MCF 10A (cell line): ENCODE measurements at regions not wholly inside any gene's neighbourhood (a gene's known extent, or its start where the extent isn't known, plus 50 kb on each side); places are given as distances from the start of the nearest gene placed in this dataset.

Source experiments
- BruUV-seq: library from RNA; stranded (reverse); fragments of 400-500 nt; replicated peaks from 2 replicates; lab custom pipeline; 2021; lab: Mats Ljungman, UMichigan
- CTCF ChIA-PET: fragments of 300-600 bp; sonication (Branson Sonifier 250); formaldehyde crosslinking; extraction: SDS; loops from one replicate; lab custom pipeline; 2021; ENCODE audit warnings: antibody characterized with exemption, inconsistent platforms; lab: Yijun Ruan, JAX
- POLR2A ChIA-PET: fragments of 300-600, 350-650 bp; sonication (Branson Sonifier 250); formaldehyde crosslinking; extraction: SDS; loops from one replicate; lab custom pipeline; 2020; ENCODE audit warnings: antibody characterized with exemption, inconsistent platforms; lab: Yijun Ruan, JAX
- DNase-seq: peaks from one replicate; pipeline ENCODE4 v3.0.0-alpha.2; 2018; ENCODE audit not compliant: unreplicated experiment
- H3K27ac Mint-ChIP-seq: one replicate; pipeline ENCODE4 v1.8.0; 2022; ENCODE audit warnings: mild to moderate bottlenecking, low read depth, mixed read lengths; ENCODE audit not compliant: unreplicated experiment
- H3K27me3 Mint-ChIP-seq: one replicate; pipeline ENCODE4 v1.8.0; 2022; ENCODE audit warnings: mixed read lengths; ENCODE audit not compliant: insufficient read depth, unreplicated experiment
- H3K36me3 Mint-ChIP-seq: one replicate; pipeline ENCODE4 v1.8.0; 2022; ENCODE audit warnings: mild to moderate bottlenecking, moderate library complexity, mixed read lengths; ENCODE audit not compliant: insufficient read depth, unreplicated experiment
- H3K4me1 Mint-ChIP-seq: one replicate; pipeline ENCODE4 v1.8.0; 2022; ENCODE audit warnings: mixed read lengths; ENCODE audit not compliant: insufficient read depth, unreplicated experiment
- H3K4me3 Mint-ChIP-seq: one replicate; pipeline ENCODE4 v1.8.0; 2022; ENCODE audit warnings: mild to moderate bottlenecking, moderate library complexity, mixed read lengths; ENCODE audit not compliant: unreplicated experiment
- H3K9me3 Mint-ChIP-seq: one replicate; pipeline ENCODE4 v1.8.0; 2022; ENCODE audit warnings: mixed read lengths; ENCODE audit not compliant: unreplicated experiment
- intact Hi-C: fragments of 100-400 bp; cut with micrococcal nuclease; formaldehyde crosslinking; loops from 2 replicates; pipeline ENCODE4 v1.14.1; 2022
- TF ChIP-seq, protein P1 (sequence below): fragments of 200-600 bp; IDR thresholded peaks from one replicate; pipeline ENCODE4 v1.8.0; 2022; ENCODE audit warnings: antibody characterized with exemption, mild to moderate bottlenecking; ENCODE audit not compliant: unreplicated experiment

DNA sequence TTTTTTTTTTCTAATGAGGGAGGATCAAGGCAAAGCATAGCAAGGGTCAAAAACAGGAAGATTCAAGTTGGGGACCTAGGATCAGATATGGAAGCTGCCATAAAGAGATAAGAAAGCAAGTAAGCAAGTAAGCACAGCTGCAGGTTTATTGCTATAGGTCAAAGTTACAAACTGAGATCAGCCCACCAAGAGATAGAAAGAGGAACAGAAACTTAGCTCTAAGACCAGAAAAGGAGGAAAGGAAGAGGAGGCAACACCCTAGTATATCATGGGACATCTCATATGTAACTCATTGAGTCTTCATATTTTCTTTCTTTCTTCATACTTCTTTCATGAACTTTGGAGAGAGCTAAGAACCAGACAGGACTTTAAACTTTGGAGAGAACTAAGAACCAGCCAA, 295.9 kb upstream of the CRIM1 start:
- CTCF ChIA-PET, result interaction anchor here (0.6 to 0.7 kb wide), 2 partner anchors 317 to 341 kb away, joined by 3 read pairs; no protein-coding TSS in a partner anchor
- TF ChIP-seq, protein P1, sequence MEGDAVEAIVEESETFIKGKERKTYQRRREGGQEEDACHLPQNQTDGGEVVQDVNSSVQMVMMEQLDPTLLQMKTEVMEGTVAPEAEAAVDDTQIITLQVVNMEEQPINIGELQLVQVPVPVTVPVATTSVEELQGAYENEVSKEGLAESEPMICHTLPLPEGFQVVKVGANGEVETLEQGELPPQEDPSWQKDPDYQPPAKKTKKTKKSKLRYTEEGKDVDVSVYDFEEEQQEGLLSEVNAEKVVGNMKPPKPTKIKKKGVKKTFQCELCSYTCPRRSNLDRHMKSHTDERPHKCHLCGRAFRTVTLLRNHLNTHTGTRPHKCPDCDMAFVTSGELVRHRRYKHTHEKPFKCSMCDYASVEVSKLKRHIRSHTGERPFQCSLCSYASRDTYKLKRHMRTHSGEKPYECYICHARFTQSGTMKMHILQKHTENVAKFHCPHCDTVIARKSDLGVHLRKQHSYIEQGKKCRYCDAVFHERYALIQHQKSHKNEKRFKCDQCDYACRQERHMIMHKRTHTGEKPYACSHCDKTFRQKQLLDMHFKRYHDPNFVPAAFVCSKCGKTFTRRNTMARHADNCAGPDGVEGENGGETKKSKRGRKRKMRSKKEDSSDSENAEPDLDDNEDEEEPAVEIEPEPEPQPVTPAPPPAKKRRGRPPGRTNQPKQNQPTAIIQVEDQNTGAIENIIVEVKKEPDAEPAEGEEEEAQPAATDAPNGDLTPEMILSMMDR, result no peak
- H3K4me1 Mint-ChIP-seq, result no peaks in the 10 kb centered on the region

DNA sequence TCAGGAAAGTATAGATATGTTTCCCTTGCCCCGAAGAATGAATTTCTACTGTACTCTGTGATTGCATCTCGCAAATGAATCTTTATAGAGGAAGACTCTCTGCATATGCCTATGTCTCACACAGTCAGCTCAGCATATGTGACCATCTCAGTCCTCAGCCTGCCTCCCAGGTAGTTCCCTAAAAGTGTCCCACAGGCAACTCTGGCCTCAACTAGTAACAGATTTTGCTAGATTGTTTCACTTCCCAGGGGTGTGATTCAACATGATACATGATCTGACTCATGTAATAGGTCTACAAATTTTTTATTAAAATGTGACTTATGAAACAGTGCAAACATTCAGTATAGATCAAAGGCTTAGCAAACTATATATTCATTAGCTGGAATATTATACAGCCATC, 296.6 kb upstream of the CRIM1 start:
- peaks cover 29% of the 10 kb centered on the region for H3K27me3 Mint-ChIP-seq
- DNase-seq, result no peak
- H3K9me3 Mint-ChIP-seq, result peaks cover 7% of the 10 kb centered on the region
- H3K36me3 Mint-ChIP-seq, result no peaks in the 10 kb centered on the region
- POLR2A ChIA-PET, result no interaction called here
- CTCF ChIA-PET, result interaction anchor here (0.5 to 0.6 kb wide), 2 partner anchors 130 to 879 kb away, joined by 3 to 7 read pairs; no protein-coding TSS in a partner anchor
- no peak overlapping the region for H3K4me3 Mint-ChIP-seq
- no peaks in the 10 kb centered on the region for H3K4me1 Mint-ChIP-seq
- TF ChIP-seq, protein P1, result no peak
- no peak overlapping the region for H3K27ac Mint-ChIP-seq
- BruUV-seq, result no TSS peak
- intact Hi-C loops, result no loop called here

More for the DNA sequence above, 295.9 kb upstream of the CRIM1 start:
- no peak for DNase-seq
- intact Hi-C loops, result no loop called here
- Mint-ChIP-seq H3K36me3 (no peaks in the 10 kb centered on the region), H3K9me3 (peaks cover 7% of the 10 kb centered on the region), H3K27me3 (peaks cover 29% of the 10 kb centered on the region), H3K27ac (no peak overlapping the region), H3K4me3 (no peak overlapping the region)
- POLR2A ChIA-PET, result no interaction called here
- no TSS peak for BruUV-seq

DNA sequence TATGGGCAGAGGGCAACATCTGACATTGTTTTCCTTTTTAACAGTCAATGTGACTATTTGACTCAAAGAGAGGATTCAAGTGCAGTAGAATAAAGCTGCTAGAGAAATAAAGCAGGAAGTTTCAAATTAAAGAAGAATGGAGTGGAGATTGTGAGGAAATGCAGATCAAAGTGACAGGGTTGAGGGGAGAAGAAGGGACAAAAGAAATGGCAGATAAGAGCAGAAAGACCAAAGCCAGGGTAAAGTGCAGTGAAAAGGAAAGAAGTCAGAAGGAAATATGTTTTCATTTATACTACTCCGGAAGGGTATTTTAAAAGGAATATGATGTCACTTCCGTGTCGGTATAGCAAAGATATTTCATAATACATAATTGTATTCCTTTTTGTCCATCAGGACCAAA, 297.5 kb upstream of the CRIM1 start:
- H3K36me3 Mint-ChIP-seq, result no peaks in the 10 kb centered on the region
- H3K4me1 Mint-ChIP-seq, result no peaks in the 10 kb centered on the region
- no peak overlapping the region for H3K4me3 Mint-ChIP-seq
- TF ChIP-seq, protein P1, result no peak
- ChIA-PET POLR2A (interaction anchor here (0.6 kb wide), 1 partner anchor 141 kb away, joined by 3 read pairs; no protein-coding TSS in a partner anchor), CTCF (no interaction called here)
- intact Hi-C loops, result no loop called here
- BruUV-seq, result no TSS peak
- peaks cover 22% of the 10 kb centered on the region for H3K27me3 Mint-ChIP-seq
- peaks cover 7% of the 10 kb centered on the region for H3K9me3 Mint-ChIP-seq
- no peak for DNase-seq
- no peak overlapping the region for H3K27ac Mint-ChIP-seq

DNA sequence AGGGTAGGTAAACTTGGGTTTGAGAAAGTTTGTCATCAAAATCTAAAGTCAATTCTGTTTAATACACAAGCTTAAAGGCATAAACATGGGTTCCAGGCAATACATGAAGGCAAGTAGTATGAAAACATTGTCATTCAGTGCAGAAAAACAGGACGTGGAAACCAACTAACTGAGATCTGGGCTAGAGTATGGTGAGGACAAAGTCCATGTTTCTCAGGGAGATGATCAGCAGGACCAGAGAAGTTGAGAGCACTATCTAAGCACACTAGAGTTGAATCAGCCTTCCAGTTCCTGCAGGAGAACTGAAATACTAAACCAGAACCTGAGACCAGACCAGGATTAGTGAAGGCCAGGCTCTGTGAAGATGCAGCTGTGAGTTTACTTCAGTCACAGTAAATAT, 302.8 kb upstream of the CRIM1 start:
- ChIA-PET POLR2A (no interaction called here), CTCF (interaction anchor here (1.1 kb wide), 1 partner anchor 18 kb away, joined by 3 read pairs; no protein-coding TSS in a partner anchor)
- H3K4me3 Mint-ChIP-seq, result no peak overlapping the region
- TF ChIP-seq, protein P1, result no peak
- no peaks in the 10 kb centered on the region for H3K36me3 Mint-ChIP-seq
- no peak overlapping the region for H3K27ac Mint-ChIP-seq
- no peak for DNase-seq
- peaks cover 12% of the 10 kb centered on the region for H3K9me3 Mint-ChIP-seq
- BruUV-seq, result no TSS peak
- intact Hi-C loops, result no loop called here
- no peaks in the 10 kb centered on the region for H3K4me1 Mint-ChIP-seq
- H3K27me3 Mint-ChIP-seq, result no peaks in the 10 kb centered on the region
